H1 (cell line): ENCODE measurements at regions not wholly inside any gene's neighbourhood (a gene's known extent, or its start where the extent isn't known, plus 50 kb on each side); places are given as distances from the start of the nearest gene placed in this dataset.

Experiments used
- BRCA1 ChIP-seq: IDR thresholded peaks from 2 replicates; pipeline ENCODE4 v1.6.1; 2012; ENCODE audit warnings: low read depth, low read length, improper control_type of control experiment
- CBX5 ChIP-seq: fragments of 300-800, 300-1000 bp; sonication (generic); IDR thresholded peaks from 2 replicates; pipeline ENCODE4 v1.7.1; 2016; ENCODE audit warnings: antibody characterized with exemption, low read length, low read depth
- CEBPB ChIP-seq: IDR thresholded peaks from 2 replicates; pipeline ENCODE4 v1.6.1; 2012; ENCODE audit warnings: low read depth, low read length
- CTCF ChIP-seq, 3 experiments: IDR thresholded peaks; 1 replicate in 2 of 3; 2 replicates in 1 of 3; pipeline versions ENCODE4 v1.5.1 to v1.6.1; 2011; ENCODE audit warnings: low read length in 3 of 3, mild to moderate bottlenecking in 3 of 3, inconsistent platforms in 2 of 3, low read depth in 1 of 3, moderate library complexity in 1 of 3; ENCODE audit not compliant: insufficient read depth in 1 of 3; ENCODE audit errors: control extremely low read depth in 1 of 3
- EP300 ChIP-seq, 2 experiments: IDR thresholded peaks; 1 replicate in 1 of 2; 2 replicates in 1 of 2; pipeline ENCODE4 v1.6.1; 2011 to 2012; ENCODE audit warnings: low read depth in 2 of 2, low read length in 2 of 2, mild to moderate bottlenecking in 2 of 2, borderline replicate concordance in 1 of 2, inconsistent platforms in 1 of 2, moderate library complexity in 1 of 2
- HDAC6 ChIP-seq: IDR thresholded peaks from one replicate; pipeline ENCODE4 v1.7.1; 2012; ENCODE audit warnings: low read depth, mild to moderate bottlenecking, inconsistent platforms, low read length, moderate library complexity
- MAX ChIP-seq: IDR thresholded peaks from 2 replicates; pipeline ENCODE4 v1.6.1; 2012; ENCODE audit warnings: inconsistent platforms
- PHF8 ChIP-seq: fragments of 200-600 bp; sonication (generic); conservative IDR thresholded peaks from 2 replicates; pipeline ENCODE4 v1.7.1; 2012; ENCODE audit warnings: low read depth, mild to moderate bottlenecking, inconsistent platforms, low read length, moderate library complexity
- POLR2A ChIP-seq, 2 experiments: IDR thresholded peaks; 1 replicate in 1 of 2; 2 replicates in 1 of 2; pipeline ENCODE4 v1.6.1; 2011; ENCODE audit warnings: low read depth in 2 of 2, low read length in 2 of 2, mild to moderate bottlenecking in 2 of 2; ENCODE audit errors: control extremely low read depth in 1 of 2
- POLR2AphosphoS5 ChIP-seq: IDR thresholded peaks from 2 replicates; pipeline ENCODE4 v1.6.1; 2011; ENCODE audit warnings: low read depth, low read length
- SP2 ChIP-seq: IDR thresholded peaks from 2 replicates; pipeline ENCODE4 v1.6.1; 2012; ENCODE audit warnings: mild to moderate bottlenecking, low read length, inconsistent platforms
- SRF ChIP-seq: IDR thresholded peaks from 2 replicates; pipeline ENCODE4 v1.6.1; 2011; ENCODE audit warnings: mild to moderate bottlenecking, low read depth, low read length, moderate library complexity
- TAF1 ChIP-seq: IDR thresholded peaks from 2 replicates; pipeline ENCODE4 v1.6.1; 2011; ENCODE audit warnings: mild to moderate bottlenecking, low read depth, low read length
- TF ChIP-seq, protein P1 (sequence below): IDR thresholded peaks from 2 replicates; pipeline ENCODE4 v1.6.1; 2012; ENCODE audit warnings: low read length, inconsistent platforms

- TF ChIP-seq BRCA1 = no peak
- TF ChIP-seq CTCF (IDR thresholded peaks at IDR 0.05; ENCODE audit: control extremely low read depth in 1 of 3, insufficient read depth in 1 of 3, low read depth in 1 of 3, low read length in 3 of 3) = no peak
- TF ChIP-seq POLR2A (IDR thresholded peaks at IDR 0.05; ENCODE audit: control extremely low read depth in 1 of 2, low read depth in 2 of 2, low read length in 2 of 2) = no peak
- no peak for TF ChIP-seq CBX5
- no peak for TF ChIP-seq CEBPB
- TF ChIP-seq PHF8 = no peak
- TF ChIP-seq SP2 = no peak
- TF ChIP-seq SRF = no peak
- TF ChIP-seq TAF1 = no peak
- TF ChIP-seq, protein P1, sequence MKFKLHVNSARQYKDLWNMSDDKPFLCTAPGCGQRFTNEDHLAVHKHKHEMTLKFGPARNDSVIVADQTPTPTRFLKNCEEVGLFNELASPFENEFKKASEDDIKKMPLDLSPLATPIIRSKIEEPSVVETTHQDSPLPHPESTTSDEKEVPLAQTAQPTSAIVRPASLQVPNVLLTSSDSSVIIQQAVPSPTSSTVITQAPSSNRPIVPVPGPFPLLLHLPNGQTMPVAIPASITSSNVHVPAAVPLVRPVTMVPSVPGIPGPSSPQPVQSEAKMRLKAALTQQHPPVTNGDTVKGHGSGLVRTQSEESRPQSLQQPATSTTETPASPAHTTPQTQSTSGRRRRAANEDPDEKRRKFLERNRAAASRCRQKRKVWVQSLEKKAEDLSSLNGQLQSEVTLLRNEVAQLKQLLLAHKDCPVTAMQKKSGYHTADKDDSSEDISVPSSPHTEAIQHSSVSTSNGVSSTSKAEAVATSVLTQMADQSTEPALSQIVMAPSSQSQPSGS = no peak
- no peak for TF ChIP-seq MAX
- no peak for TF ChIP-seq POLR2AphosphoS5
- no peak for TF ChIP-seq EP300 (IDR thresholded peaks at IDR 0.05; ENCODE audit: borderline replicate concordance in 1 of 2, low read depth in 2 of 2, low read length in 2 of 2)
- TF ChIP-seq HDAC6 = no peak
Observed at GRCh38 chr3:19765954-19766353, 168.1 kb downstream of the EFHB start.
